ENCODE measurements at regions not wholly inside any gene's neighbourhood (a gene's known extent, or its start where the extent isn't known, plus 50 kb on each side); places are given as distances from the start of the nearest gene placed in this dataset.

- no peak overlapping the region for H3K27ac ChIP-seq
- DNase-seq (no peak), ATAC-seq (no peak)
- H3K27me3 ChIP-seq = no peaks in the 10 kb centered on the region
- no peaks in the 10 kb centered on the region for H3K36me3 ChIP-seq
- H3K4me1 ChIP-seq = no peaks in the 10 kb centered on the region
- no peaks in the 10 kb centered on the region for H3K9me3 ChIP-seq
- TF ChIP-seq POLR2A (IDR thresholded peaks at IDR 0.05) = no peak
- TF ChIP-seq, protein P1, sequence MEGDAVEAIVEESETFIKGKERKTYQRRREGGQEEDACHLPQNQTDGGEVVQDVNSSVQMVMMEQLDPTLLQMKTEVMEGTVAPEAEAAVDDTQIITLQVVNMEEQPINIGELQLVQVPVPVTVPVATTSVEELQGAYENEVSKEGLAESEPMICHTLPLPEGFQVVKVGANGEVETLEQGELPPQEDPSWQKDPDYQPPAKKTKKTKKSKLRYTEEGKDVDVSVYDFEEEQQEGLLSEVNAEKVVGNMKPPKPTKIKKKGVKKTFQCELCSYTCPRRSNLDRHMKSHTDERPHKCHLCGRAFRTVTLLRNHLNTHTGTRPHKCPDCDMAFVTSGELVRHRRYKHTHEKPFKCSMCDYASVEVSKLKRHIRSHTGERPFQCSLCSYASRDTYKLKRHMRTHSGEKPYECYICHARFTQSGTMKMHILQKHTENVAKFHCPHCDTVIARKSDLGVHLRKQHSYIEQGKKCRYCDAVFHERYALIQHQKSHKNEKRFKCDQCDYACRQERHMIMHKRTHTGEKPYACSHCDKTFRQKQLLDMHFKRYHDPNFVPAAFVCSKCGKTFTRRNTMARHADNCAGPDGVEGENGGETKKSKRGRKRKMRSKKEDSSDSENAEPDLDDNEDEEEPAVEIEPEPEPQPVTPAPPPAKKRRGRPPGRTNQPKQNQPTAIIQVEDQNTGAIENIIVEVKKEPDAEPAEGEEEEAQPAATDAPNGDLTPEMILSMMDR (IDR thresholded peaks at IDR 0.05) = no peak
- intact Hi-C loops (cut with DNase I) = no loop called here
- 58% methylated on average over 2 of the region's 3 CpGs for whole genome bisulfite sequencing (ENCODE audit: insufficient coverage, low coverage, low lambda C conversion rate, missing lambda C conversion rate)
- H3K4me3 ChIP-seq = no peak overlapping the region
These were observed 368.7 kb downstream of the GBA3 start for GRCh38 chr4:23061431-23061830.

DNA sequence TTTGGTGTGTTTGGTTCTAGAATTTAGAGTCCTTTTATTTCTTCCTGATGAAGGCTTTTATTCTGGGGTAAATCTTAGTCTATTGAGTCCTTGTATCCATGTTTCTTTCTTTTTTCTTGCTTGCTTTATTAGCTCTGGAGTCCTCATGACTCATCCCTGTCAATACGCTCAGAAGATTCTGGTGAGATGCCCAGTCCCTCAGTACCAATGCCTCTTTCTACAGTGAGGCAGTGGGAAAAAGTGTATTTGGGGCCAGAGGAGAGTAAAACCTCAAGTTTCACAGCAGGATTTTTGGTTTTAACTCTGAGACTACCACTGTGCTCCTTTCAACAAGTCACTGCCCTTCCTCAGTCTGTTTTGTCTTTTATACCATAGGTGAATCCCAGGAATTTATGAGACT, 368.0 kb downstream of the GBA3 start:
- DNase-seq = no peak
- Histone ChIP-seq H3K27ac (no peak overlapping the region), H3K27me3 (no peaks in the 10 kb centered on the region), H3K4me1 (no peaks in the 10 kb centered on the region), H3K9me3 (no peaks in the 10 kb centered on the region), H3K36me3 (no peaks in the 10 kb centered on the region), H3K4me3 (no peak overlapping the region)
- TF ChIP-seq, protein P1 (IDR thresholded peaks at IDR 0.05) = no peak
- no peak for TF ChIP-seq POLR2A (IDR thresholded peaks at IDR 0.05)
- peak in 1 of 4 donors; percentile 32 for ATAC-seq
- 55% methylated on average over 1 of the region's 1 CpG for WGBS (ENCODE audit: insufficient coverage, low coverage, low lambda C conversion rate, missing lambda C conversion rate)
- intact Hi-C loops (cut with DNase I) = no loop called here

DNA sequence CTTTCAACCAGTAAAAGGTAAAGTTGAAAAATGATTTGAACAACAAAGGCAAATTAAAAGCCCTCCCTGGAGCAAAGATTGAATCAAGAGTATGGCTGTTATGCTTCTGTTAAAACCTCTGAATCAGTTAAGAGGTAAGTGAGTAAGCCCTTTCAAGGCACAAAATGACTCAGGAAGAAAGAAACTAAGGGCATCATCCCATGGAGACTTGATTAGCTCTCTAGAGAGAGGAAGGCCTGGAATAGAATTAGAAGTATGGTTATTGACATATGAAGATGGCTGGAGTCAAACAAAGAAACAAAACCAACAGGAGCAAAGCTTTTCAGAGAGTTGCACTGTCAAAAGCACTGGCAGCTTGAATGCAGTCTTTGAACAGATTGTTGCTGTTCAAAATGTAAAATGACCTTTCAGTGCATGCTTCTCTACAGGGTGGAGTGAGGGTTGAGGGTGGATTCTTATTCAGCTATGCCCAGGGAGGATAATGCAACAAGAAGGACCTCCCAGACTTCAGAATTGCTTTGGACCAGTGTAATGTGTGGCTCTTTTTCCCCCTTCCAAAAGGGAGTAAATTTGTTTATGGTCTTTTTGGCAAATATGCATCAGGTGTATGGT, 365.5 kb downstream of the GBA3 start:
- DNase-seq (no peak), ATAC-seq (no peak)
- Histone ChIP-seq H3K4me1 (no peaks in the 10 kb centered on the region), H3K27me3 (no peaks in the 10 kb centered on the region), H3K9me3 (no peaks in the 10 kb centered on the region), H3K4me3 (no peak overlapping the region), H3K36me3 (no peaks in the 10 kb centered on the region), H3K27ac (no peak overlapping the region)
- no peak for TF ChIP-seq POLR2A (IDR thresholded peaks at IDR 0.05)
- TF ChIP-seq, protein P1 (IDR thresholded peaks at IDR 0.05) = no peak
- intact Hi-C loops (cut with DNase I) = no loop called here

DNA sequence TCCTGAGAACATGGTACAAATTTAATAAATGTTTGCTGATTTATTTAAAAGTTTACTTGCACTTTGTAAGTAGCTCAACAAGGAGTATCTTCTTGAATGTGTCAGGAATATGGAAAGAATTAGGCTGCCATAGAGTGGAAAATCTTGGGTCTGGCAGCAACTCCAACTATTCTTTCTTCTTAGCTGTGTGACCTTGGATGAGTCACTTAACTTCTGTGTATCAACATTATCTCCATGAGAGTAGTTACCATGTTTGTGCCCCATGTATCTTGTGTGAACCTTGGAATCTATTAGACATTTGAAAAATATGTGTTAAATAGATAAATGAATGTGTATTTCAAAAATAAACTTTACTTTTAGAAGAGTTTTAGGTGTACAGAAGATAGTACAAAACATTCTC, 348.8 kb downstream of the GBA3 start:
- TF ChIP-seq, protein P1 (IDR thresholded peaks at IDR 0.05) = no peak
- no peak for TF ChIP-seq POLR2A (IDR thresholded peaks at IDR 0.05)
- H3K27me3 ChIP-seq = no peaks in the 10 kb centered on the region
- intact Hi-C loops (cut with DNase I) = no loop called here
- no peak overlapping the region for H3K4me3 ChIP-seq
- no peak for DNase-seq
- H3K4me1 ChIP-seq = no peaks in the 10 kb centered on the region
- ATAC-seq = no peak
- no peak overlapping the region for H3K27ac ChIP-seq
- no peaks in the 10 kb centered on the region for H3K36me3 ChIP-seq
- H3K9me3 ChIP-seq = no peaks in the 10 kb centered on the region

- no peaks in the 10 kb centered on the region for H3K9me3 ChIP-seq
- H3K4me1 ChIP-seq = no peaks in the 10 kb centered on the region
- H3K27me3 ChIP-seq = no peaks in the 10 kb centered on the region
- ATAC-seq (no peak), DNase-seq (no peak)
- 63% methylated on average over 1 of the region's 1 CpG for WGBS (ENCODE audit: insufficient coverage, low coverage, low lambda C conversion rate, missing lambda C conversion rate)
- TF ChIP-seq, protein P1 (IDR thresholded peaks at IDR 0.05) = no peak
- TF ChIP-seq POLR2A (IDR thresholded peaks at IDR 0.05) = no peak
- no peak overlapping the region for H3K4me3 ChIP-seq
- H3K36me3 ChIP-seq = no peaks in the 10 kb centered on the region
- intact Hi-C loops (cut with DNase I) = no loop called here
- H3K27ac ChIP-seq = no peak overlapping the region
These were observed 347.8 kb downstream of the GBA3 start for GRCh38 chr4:23040539-23040938.
